ENCODE measurements at regions not wholly inside any gene's neighbourhood (a gene's known extent, or its start where the extent isn't known, plus 50 kb on each side); places are given as distances from the start of the nearest gene placed in this dataset.
"Not testable (repeated sequence)": the region's sequence is repeated elsewhere in the genome, so short reads cannot be mapped to it uniquely, and the experiment has no call there.

- no peak for DNase-seq
- H3K27me3 ChIP-seq (replicated peaks in 1 of 7): no peaks in the 10 kb centered on the region
- TF ChIP-seq POLR2AphosphoS5 (IDR thresholded peaks at IDR 0.05) (no peak), POLR2A (IDR thresholded peaks at IDR 0.05) (no peak), CTCF (IDR thresholded peaks at IDR 0.05 in 8 of 11, conservative IDR thresholded peaks at IDR 0.05 in 3 of 11) (no peak)
- H3K4me3 ChIP-seq: no peak overlapping the region
- H3K36me3 ChIP-seq: no peaks in the 10 kb centered on the region
- intact Hi-C loops (cut with DNase I; ENCODE audit: low total_unique reads): no loop called here
- no peaks in the 10 kb centered on the region for H3K9me3 ChIP-seq
- no peaks in the 10 kb centered on the region for H3K4me1 ChIP-seq
- no peak overlapping the region for H3K27ac ChIP-seq
These were observed 144.7 kb upstream of the TMPRSS15 start for GRCh38 chr21:18548249-18548648.

DNA sequence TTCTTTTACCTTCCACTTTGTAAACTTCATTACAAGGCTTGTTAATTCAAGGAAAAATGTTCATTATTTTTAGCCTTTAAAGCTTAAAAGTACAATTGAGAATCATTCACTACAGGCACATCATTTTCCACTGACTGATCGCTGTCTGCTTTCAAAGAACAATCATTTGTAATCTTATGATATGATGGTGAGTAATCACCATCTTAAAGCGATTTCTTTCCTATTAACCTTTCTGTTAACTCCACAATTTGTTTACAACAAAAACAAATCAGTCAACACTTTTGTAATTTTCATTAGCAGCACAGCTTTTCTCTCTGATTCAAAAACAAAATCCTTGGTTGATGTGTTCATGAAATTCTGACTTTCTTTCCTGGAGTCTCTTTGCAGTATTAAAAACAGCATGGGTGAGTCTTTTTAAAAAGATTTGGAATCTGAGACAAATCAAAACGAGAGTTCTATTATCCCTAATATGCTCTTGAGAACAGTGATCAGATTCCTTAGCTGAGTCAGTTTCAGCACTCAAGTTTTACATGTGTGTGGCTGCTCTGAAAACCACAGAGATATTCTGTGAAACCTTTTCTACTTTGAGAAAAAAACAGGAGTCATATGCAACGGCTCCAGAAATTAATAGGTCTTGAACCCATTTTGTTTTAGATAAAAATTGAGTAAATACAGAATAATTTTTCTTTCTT, 145.8 kb upstream of the TMPRSS15 start:
- TF ChIP-seq POLR2A (IDR thresholded peaks at IDR 0.05) (no peak), CTCF (IDR thresholded peaks at IDR 0.05 in 8 of 11, conservative IDR thresholded peaks at IDR 0.05 in 3 of 11) (no peak), POLR2AphosphoS5 (IDR thresholded peaks at IDR 0.05) (no peak)
- Histone ChIP-seq H3K9me3 (no peaks in the 10 kb centered on the region), H3K27me3 (replicated peaks in 1 of 7) (no peaks in the 10 kb centered on the region), H3K36me3 (no peaks in the 10 kb centered on the region), H3K27ac (no peak overlapping the region), H3K4me3 (no peak overlapping the region), H3K4me1 (no peaks in the 10 kb centered on the region)
- DNase-seq: no peak
- 53 to 64% (median 58%) methylated on average over 4 of the region's 4 CpGs for WGBS, 5 donors
- intact Hi-C loops (cut with DNase I; ENCODE audit: low total_unique reads): no loop called here

DNA sequence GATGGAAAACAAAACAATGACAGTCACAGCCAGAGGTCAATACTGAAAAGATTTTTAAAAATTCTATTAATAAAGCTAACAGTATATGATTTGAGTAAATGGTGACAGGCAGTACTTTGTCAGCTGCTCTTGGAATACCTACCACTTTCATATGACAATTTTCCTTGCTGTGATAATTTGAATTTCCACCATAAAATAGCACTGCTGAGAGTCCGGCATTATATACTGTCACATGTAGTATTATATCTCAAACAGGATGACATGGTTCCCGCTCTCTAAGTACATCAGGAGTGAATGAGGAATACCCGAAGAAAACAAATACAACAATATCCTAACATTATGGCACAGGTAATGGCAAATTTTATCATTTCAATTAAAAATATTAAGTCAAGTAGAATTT, 146.8 kb upstream of the TMPRSS15 start:
- WGBS, 5 donors: 91 to 94% (median 91%) methylated on average over 3 of the region's 3 CpGs
- no peak overlapping the region for H3K27ac ChIP-seq
- intact Hi-C loops (cut with DNase I; ENCODE audit: low total_unique reads): no loop called here
- no peak overlapping the region for H3K4me3 ChIP-seq
- no peaks in the 10 kb centered on the region for H3K4me1 ChIP-seq
- H3K9me3 ChIP-seq: no peaks in the 10 kb centered on the region
- DNase-seq: no peak
- TF ChIP-seq CTCF (IDR thresholded peaks at IDR 0.05 in 8 of 11, conservative IDR thresholded peaks at IDR 0.05 in 3 of 11): no peak
- no peak for TF ChIP-seq POLR2AphosphoS5 (IDR thresholded peaks at IDR 0.05)
- no peak for TF ChIP-seq POLR2A (IDR thresholded peaks at IDR 0.05)
- H3K36me3 ChIP-seq: no peaks in the 10 kb centered on the region
- no peaks in the 10 kb centered on the region for H3K27me3 ChIP-seq (replicated peaks in 1 of 7)

- Histone ChIP-seq H3K36me3 (no peaks in the 10 kb centered on the region), H3K4me1 (no peaks in the 10 kb centered on the region), H3K27me3 (replicated peaks in 1 of 7) (no peaks in the 10 kb centered on the region), H3K9me3 (no peaks in the 10 kb centered on the region), H3K4me3 (no peak overlapping the region), H3K27ac (no peak overlapping the region)
- DNase-seq: no peak
- TF ChIP-seq POLR2AphosphoS5 (IDR thresholded peaks at IDR 0.05): no peak
- TF ChIP-seq POLR2A (IDR thresholded peaks at IDR 0.05): no peak
- TF ChIP-seq CTCF (IDR thresholded peaks at IDR 0.05 in 8 of 11, conservative IDR thresholded peaks at IDR 0.05 in 3 of 11): no peak
- intact Hi-C loops (cut with DNase I; ENCODE audit: low total_unique reads): no loop called here
- WGBS, 5 donors: 74 to 89% (median 83%) methylated on average over 2 of the region's 2 CpGs
These were observed 150.2 kb upstream of the TMPRSS15 start for GRCh38 chr21:18553786-18554185.

DNA sequence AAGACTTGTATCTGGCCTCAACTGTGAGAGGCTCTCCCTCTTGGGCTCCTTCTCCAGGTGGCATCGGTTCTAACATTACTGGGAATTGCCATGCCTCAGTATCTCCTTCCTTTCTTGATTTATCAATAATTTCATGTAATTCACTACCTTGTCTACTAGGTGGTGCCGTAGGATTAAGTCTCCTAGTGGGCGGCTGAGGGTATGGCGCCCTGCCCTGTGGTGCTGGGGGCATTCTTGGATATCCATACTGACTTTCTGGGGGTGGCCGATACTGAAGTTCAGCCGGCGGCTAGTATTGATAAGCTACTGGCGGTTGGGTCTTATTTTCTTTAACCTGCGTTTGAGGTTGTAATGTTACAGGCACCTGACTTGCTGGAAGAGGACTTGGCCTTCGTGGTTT, 164.2 kb upstream of the TMPRSS15 start:
- H3K27ac ChIP-seq; H3K4me3 ChIP-seq; intact Hi-C loops (cut with DNase I; ENCODE audit: low total_unique reads); H3K36me3 ChIP-seq; H3K4me1 ChIP-seq; H3K9me3 ChIP-seq; DNase-seq; H3K27me3 ChIP-seq (replicated peaks in 1 of 7): not testable (repeated sequence)
- 86 to 93% (median 90%) methylated on average over 10 of the region's 10 CpGs for WGBS, 5 donors
